Astrocyte (in vitro differentiated cells and primary cell): ENCODE measurements at regions not wholly inside any gene's neighbourhood (a gene's known extent, or its start where the extent isn't known, plus 50 kb on each side); places are given as distances from the start of the nearest gene placed in this dataset.

ENCODE experiments used
- DNase-seq: peaks from one replicate; pipeline ENCODE4 v3.0.0-alpha.2; 2010; ENCODE audit warnings: low read depth
- FAIRE-seq: peaks from 2 replicates; lab custom pipeline; 2011; peaks lifted over from hg19 to GRCh38; lab: Jason Lieb, UNC
- H2AFZ ChIP-seq: 2 replicates; pipeline ENCODE4 v1.6.0; 2012; ENCODE audit warnings: low read depth, low read length, inconsistent platforms
- H3K27ac ChIP-seq: 2 replicates; pipeline ENCODE4 v1.5.1; 2011; ENCODE audit warnings: low read depth, low read length, inconsistent platforms
- H3K27me3 ChIP-seq: 2 replicates; pipeline ENCODE4 v1.6.0; 2011; ENCODE audit warnings: low read length, inconsistent platforms; ENCODE audit not compliant: insufficient read depth
- H3K36me3 ChIP-seq: 2 replicates; pipeline ENCODE4 v1.5.1; 2011; ENCODE audit warnings: low read length, inconsistent platforms; ENCODE audit not compliant: insufficient read depth
- H3K4me1 ChIP-seq: 2 replicates; pipeline ENCODE4 v1.5.1; 2011; ENCODE audit warnings: low read length, inconsistent platforms; ENCODE audit not compliant: insufficient read depth
- H3K4me2 ChIP-seq: 2 replicates; pipeline ENCODE4 v1.6.0; 2012; ENCODE audit warnings: low read length, inconsistent platforms
- H3K4me3 ChIP-seq: 2 replicates; pipeline ENCODE4 v1.5.1; 2011; ENCODE audit warnings: low read depth, mild to moderate bottlenecking, low read length, inconsistent platforms; ENCODE audit not compliant: insufficient read depth
- H3K79me2 ChIP-seq: 2 replicates; pipeline ENCODE4 v1.6.0; 2012; ENCODE audit warnings: mild to moderate bottlenecking, low read length, inconsistent platforms; ENCODE audit not compliant: insufficient read depth
- H3K9ac ChIP-seq: 2 replicates; pipeline ENCODE4 v1.6.0; 2012; ENCODE audit warnings: mild to moderate bottlenecking, low read length, inconsistent platforms
- H3K9me3 ChIP-seq: 2 replicates; pipeline ENCODE4 v1.5.1; 2012; ENCODE audit warnings: low read depth, mild to moderate bottlenecking, low read length, inconsistent platforms; ENCODE audit not compliant: insufficient read depth
- H4K20me1 ChIP-seq: 2 replicates; pipeline ENCODE4 v1.6.0; 2012; ENCODE audit warnings: low read length, inconsistent platforms; ENCODE audit not compliant: insufficient read depth
- H3K27ac Mint-ChIP-seq: one replicate; pipeline ENCODE4 v1.8.0; 2021; ENCODE audit warnings: mild to moderate bottlenecking, mixed read lengths; ENCODE audit not compliant: unreplicated experiment
- H3K27me3 Mint-ChIP-seq: one replicate; pipeline ENCODE4 v1.8.0; 2021; ENCODE audit warnings: low read depth, mixed read lengths; ENCODE audit not compliant: unreplicated experiment
- H3K36me3 Mint-ChIP-seq: one replicate; pipeline ENCODE4 v1.8.0; 2021; ENCODE audit warnings: low read depth, mixed read lengths; ENCODE audit not compliant: unreplicated experiment
- H3K4me1 Mint-ChIP-seq: one replicate; pipeline ENCODE4 v1.8.0; 2021; ENCODE audit warnings: low read depth, mixed read lengths; ENCODE audit not compliant: unreplicated experiment
- H3K4me3 Mint-ChIP-seq: one replicate; pipeline ENCODE4 v1.8.0; 2021; ENCODE audit warnings: mild to moderate bottlenecking, moderate library complexity, mixed read lengths; ENCODE audit not compliant: unreplicated experiment
- H3K9me3 Mint-ChIP-seq: one replicate; pipeline ENCODE4 v1.8.0; 2021; ENCODE audit warnings: mild to moderate bottlenecking, mixed read lengths; ENCODE audit not compliant: unreplicated experiment
- CTCF ChIP-seq: IDR thresholded peaks from 2 replicates; pipeline ENCODE4 v1.5.1; 2011; ENCODE audit warnings: low read depth, mild to moderate bottlenecking, inconsistent platforms, low read length, moderate library complexity; ENCODE audit not compliant: insufficient read depth
- EZH2 ChIP-seq: IDR thresholded peaks from 2 replicates; pipeline ENCODE4 v1.6.1; 2012; ENCODE audit warnings: mild to moderate bottlenecking, low read length, inconsistent platforms; ENCODE audit not compliant: insufficient read depth

GRCh38 chr7:101740981-101741725 lies 76.3 kb upstream of the CUX1 start:
- Histone ChIP-seq H3K79me2 (no peaks in the 10 kb centered on the region), H3K4me1 (peaks cover 5% of the 10 kb centered on the region), H3K4me3 (no peak overlapping the region), H3K4me2 (no peak overlapping the region), H3K36me3 (no peaks in the 10 kb centered on the region), H3K9me3 (peaks cover 2% of the 10 kb centered on the region), H3K27me3 (no peaks in the 10 kb centered on the region), H4K20me1 (no peaks in the 10 kb centered on the region), H3K27ac (no peak overlapping the region), H2AFZ (no peak overlapping the region), H3K9ac (no peak overlapping the region)
- peaks cover 25% of the 10 kb centered on the region for H3K27me3 Mint-ChIP-seq
- H3K27ac Mint-ChIP-seq = peak overlapping the region; percentile 18
- FAIRE-seq (no peak), DNase-seq (no peak)
- no peak overlapping the region for H3K4me3 Mint-ChIP-seq
- TF ChIP-seq CTCF = no peak
- no peak for TF ChIP-seq EZH2
- H3K36me3 Mint-ChIP-seq = peaks cover 1% of the 10 kb centered on the region
- H3K4me1 Mint-ChIP-seq = peaks cover 2% of the 10 kb centered on the region
- peaks cover 1% of the 10 kb centered on the region for H3K9me3 Mint-ChIP-seq

- Histone ChIP-seq H2AFZ (peak overlapping the region; percentile 71), H3K27ac (no peak overlapping the region), H3K36me3 (no peaks in the 10 kb centered on the region), H3K27me3 (peaks cover 5% of the 10 kb centered on the region), H3K4me1 (peaks cover 5% of the 10 kb centered on the region), H4K20me1 (no peaks in the 10 kb centered on the region), H3K79me2 (no peaks in the 10 kb centered on the region), H3K9me3 (no peaks in the 10 kb centered on the region), H3K4me2 (peak overlapping the region; percentile 87), H3K4me3 (peak overlapping the region; percentile 54), H3K9ac (peak overlapping the region; percentile 38)
- TF ChIP-seq CTCF (peak; percentile 21), EZH2 (no peak)
- peaks cover 1% of the 10 kb centered on the region for H3K36me3 Mint-ChIP-seq
- H3K27ac Mint-ChIP-seq = no peak overlapping the region
- H3K27me3 Mint-ChIP-seq = peaks cover 18% of the 10 kb centered on the region
- peak overlapping the region; percentile 81 for H3K4me3 Mint-ChIP-seq
- no peak for FAIRE-seq
- DNase-seq = peak; percentile 57
- H3K4me1 Mint-ChIP-seq = peaks cover 4% of the 10 kb centered on the region
- no peaks in the 10 kb centered on the region for H3K9me3 Mint-ChIP-seq
Measured at GRCh38 chr7:101743241-101743994, 74.0 kb upstream of the CUX1 start.

- H3K4me1 Mint-ChIP-seq = peaks cover 4% of the 10 kb centered on the region
- DNase-seq (no peak), FAIRE-seq (no peak)
- H3K36me3 ChIP-seq = no peaks in the 10 kb centered on the region
- TF ChIP-seq EZH2 (no peak), CTCF (no peak)
- H3K27me3 ChIP-seq = peaks cover 5% of the 10 kb centered on the region
- peaks cover 18% of the 10 kb centered on the region for H3K27me3 Mint-ChIP-seq
- H3K9me3 Mint-ChIP-seq = no peaks in the 10 kb centered on the region
- H3K4me2 ChIP-seq = peak overlapping the region; percentile 87
- no peak overlapping the region for H3K9ac ChIP-seq
- no peaks in the 10 kb centered on the region for H4K20me1 ChIP-seq
- H3K27ac Mint-ChIP-seq = no peak overlapping the region
- H3K79me2 ChIP-seq = no peaks in the 10 kb centered on the region
- no peak overlapping the region for H3K4me3 ChIP-seq
- no peak overlapping the region for H3K4me3 Mint-ChIP-seq
- peaks cover 5% of the 10 kb centered on the region for H3K4me1 ChIP-seq
- H3K36me3 Mint-ChIP-seq = peaks cover 1% of the 10 kb centered on the region
- H2AFZ ChIP-seq = no peak overlapping the region
- H3K9me3 ChIP-seq = no peaks in the 10 kb centered on the region
- H3K27ac ChIP-seq = no peak overlapping the region
Measured at GRCh38 chr7:101743995-101744360, 73.4 kb upstream of the CUX1 start.
